Body of pancreas (tissue), 4 donors: ENCODE measurements at regions not wholly inside any gene's neighbourhood (a gene's known extent, or its start where the extent isn't known, plus 50 kb on each side); places are given as distances from the start of the nearest gene placed in this dataset.

Source experiments
- ATAC-seq: fragments of 150-250 bp; one replicate; pipeline ENCODE4 v1.9.1; 2016
- DNase-seq, 4 donors: peaks; one replicate each; pipeline ENCODE4 v3.0.0-alpha.2; 2019
- H3K27ac ChIP-seq, 4 donors: fragments of 200-600 bp; sonication (generic); 1 replicate in 3 of 4; 2 replicates in 1 of 4; pipeline versions ENCODE4 v1.5.1 to v1.6.1; 2016 to 2019; ENCODE audit warnings: mild to moderate bottlenecking in 1 of 4, mixed read lengths in 1 of 4, moderate library complexity in 1 of 4
- H3K27me3 ChIP-seq, 2 donors: fragments of 200-600 bp; sonication (generic); one replicate each; pipeline ENCODE4 v1.6.0; 2016; ENCODE audit warnings: mild to moderate bottlenecking in 1 of 2
- H3K36me3 ChIP-seq, 2 donors: fragments of 200-600 bp; sonication (generic); replicated peaks in 1 of 2; 2 replicates each; pipeline ENCODE4 v1.5.1; 2016; ENCODE audit warnings: low read depth in 2 of 2; ENCODE audit not compliant: insufficient read depth in 1 of 2
- H3K4me1 ChIP-seq: fragments of 200-600 bp; sonication (generic); one replicate; pipeline ENCODE4 v1.6.0; 2016
- H3K4me3 ChIP-seq, 2 donors: fragments of 200-600 bp; sonication (generic); 1 replicate in 1 of 2; 2 replicates in 1 of 2; pipeline ENCODE4 v1.5.1; 2016 to 2019
- H3K9me3 ChIP-seq, 3 donors: fragments of 200-600 bp; sonication (generic); 1 replicate in 2 of 3; 2 replicates in 1 of 3; pipeline ENCODE4 v1.5.1; 2016
- POLR2A ChIP-seq, 3 donors: fragments of 450-650 bp; IDR thresholded peaks; one replicate each; pipeline ENCODE4 v1.6.1; 2016; ENCODE audit warnings: antibody characterized with exemption in 3 of 3, mild to moderate bottlenecking in 2 of 3
- WGBS, 2 donors: methylation state at CpG; one replicate each; pipeline ENCODE4 v1.1.5; 2017; 5-methylcytosine and 5-hydroxymethylcytosine counted together
- intact Hi-C: fragments of 100-400 bp; cut with DNase I; formaldehyde crosslinking; loops from one replicate; pipeline ENCODE4 v1.15.1; 2023
- TF ChIP-seq, protein P1 (sequence below), 7 experiments: fragments of 450-650 bp in 4 of 7; fragments of 200-600 bp in 3 of 7; sonication (generic) in 3 of 7; IDR thresholded peaks; one replicate each; pipeline ENCODE4 v1.5.1; 2016 to 2019; ENCODE audit warnings: antibody characterized with exemption in 7 of 7

DNA sequence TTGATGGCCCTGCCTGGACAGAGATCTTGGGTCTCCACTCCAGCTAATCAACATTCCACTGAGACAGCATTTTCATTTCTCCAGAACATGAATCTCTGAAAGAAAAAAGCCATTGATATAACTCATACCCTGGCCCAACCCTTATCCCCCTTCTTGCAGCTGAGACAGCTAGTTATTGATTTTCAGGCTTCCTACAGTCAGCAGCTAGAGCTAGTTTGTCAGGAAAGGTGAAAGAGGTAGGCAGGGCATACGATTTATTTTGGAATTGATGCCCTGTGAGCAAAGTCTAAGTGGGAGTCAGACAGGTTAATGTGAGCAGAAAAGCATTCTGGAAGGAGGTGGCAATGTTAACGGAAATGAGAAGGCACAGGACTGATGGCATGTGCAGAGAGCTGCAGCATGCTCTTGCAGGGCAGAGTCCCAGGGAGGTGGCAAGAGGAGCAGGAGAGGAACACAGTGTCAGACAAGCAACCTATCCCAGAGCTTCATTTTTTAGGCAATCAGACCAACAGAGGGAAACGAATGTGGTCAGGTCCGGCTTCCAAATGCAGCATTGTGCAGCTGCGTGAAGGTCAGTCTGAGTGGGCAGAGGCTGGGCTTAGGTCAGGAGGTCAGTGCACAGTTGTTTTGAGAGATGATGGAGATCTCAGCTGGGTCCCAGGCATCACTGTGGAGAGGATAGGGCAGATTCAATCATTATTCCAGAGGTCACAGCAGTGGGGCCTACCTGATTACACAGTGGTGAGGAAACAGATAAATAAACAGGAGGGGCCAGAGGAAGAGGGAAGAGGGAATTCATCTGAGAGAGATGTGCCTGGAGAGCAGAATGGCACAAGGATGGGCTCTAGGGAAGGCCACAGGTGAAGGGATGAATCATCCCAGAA lies 134.8 kb downstream of the CMPK2 start:
- Histone ChIP-seq H3K27ac (no peak overlapping the region), H3K4me1 (no peaks in the 10 kb centered on the region), H3K27me3 (no peaks in the 10 kb centered on the region), H3K36me3 (no peaks in the 10 kb centered on the region), H3K9me3 (no peaks in the 10 kb centered on the region), H3K4me3 (no peak overlapping the region)
- intact Hi-C loops = no loop called here
- ATAC-seq (no peak), DNase-seq (no peak)
- no peak for TF ChIP-seq POLR2A (IDR thresholded peaks at IDR 0.05)
- TF ChIP-seq, protein P1, sequence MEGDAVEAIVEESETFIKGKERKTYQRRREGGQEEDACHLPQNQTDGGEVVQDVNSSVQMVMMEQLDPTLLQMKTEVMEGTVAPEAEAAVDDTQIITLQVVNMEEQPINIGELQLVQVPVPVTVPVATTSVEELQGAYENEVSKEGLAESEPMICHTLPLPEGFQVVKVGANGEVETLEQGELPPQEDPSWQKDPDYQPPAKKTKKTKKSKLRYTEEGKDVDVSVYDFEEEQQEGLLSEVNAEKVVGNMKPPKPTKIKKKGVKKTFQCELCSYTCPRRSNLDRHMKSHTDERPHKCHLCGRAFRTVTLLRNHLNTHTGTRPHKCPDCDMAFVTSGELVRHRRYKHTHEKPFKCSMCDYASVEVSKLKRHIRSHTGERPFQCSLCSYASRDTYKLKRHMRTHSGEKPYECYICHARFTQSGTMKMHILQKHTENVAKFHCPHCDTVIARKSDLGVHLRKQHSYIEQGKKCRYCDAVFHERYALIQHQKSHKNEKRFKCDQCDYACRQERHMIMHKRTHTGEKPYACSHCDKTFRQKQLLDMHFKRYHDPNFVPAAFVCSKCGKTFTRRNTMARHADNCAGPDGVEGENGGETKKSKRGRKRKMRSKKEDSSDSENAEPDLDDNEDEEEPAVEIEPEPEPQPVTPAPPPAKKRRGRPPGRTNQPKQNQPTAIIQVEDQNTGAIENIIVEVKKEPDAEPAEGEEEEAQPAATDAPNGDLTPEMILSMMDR (IDR thresholded peaks at IDR 0.05) = no peak
- 60 to 63% methylated on average over 5 of the region's 5 CpGs for WGBS, 2 donors

DNA sequence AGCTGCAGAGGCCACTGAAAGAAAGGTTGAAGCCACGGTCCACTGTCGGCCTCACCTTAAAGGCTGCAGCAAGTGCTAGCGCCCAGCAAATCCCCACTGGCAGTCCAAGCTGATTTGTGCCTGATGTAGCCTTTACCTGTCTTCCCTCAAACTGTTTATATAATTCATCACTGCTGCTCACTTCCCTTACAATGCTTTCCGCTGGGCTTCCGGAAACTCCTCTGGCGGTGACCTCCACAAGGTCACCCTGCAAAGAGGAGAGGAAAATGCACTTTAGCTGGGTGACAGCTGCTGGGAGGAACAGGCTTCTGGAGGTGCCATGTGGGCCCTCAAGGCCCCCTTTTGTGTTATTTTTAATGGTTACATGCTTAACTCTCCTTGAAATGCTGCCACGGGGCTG lies 126.2 kb downstream of the CMPK2 start:
- Histone ChIP-seq H3K36me3 (no peaks in the 10 kb centered on the region), H3K4me1 (no peaks in the 10 kb centered on the region), H3K27me3 (no peaks in the 10 kb centered on the region), H3K4me3 (no peak overlapping the region), H3K9me3 (no peaks in the 10 kb centered on the region), H3K27ac (no peak overlapping the region)
- DNase-seq = no peak
- no peak for ATAC-seq
- intact Hi-C loops = no loop called here
- 75 to 85% methylated on average over 7 of the region's 7 CpGs for WGBS, 2 donors
- TF ChIP-seq, protein P1 (IDR thresholded peaks at IDR 0.05) = no peak
- no peak for TF ChIP-seq POLR2A (IDR thresholded peaks at IDR 0.05)

DNA sequence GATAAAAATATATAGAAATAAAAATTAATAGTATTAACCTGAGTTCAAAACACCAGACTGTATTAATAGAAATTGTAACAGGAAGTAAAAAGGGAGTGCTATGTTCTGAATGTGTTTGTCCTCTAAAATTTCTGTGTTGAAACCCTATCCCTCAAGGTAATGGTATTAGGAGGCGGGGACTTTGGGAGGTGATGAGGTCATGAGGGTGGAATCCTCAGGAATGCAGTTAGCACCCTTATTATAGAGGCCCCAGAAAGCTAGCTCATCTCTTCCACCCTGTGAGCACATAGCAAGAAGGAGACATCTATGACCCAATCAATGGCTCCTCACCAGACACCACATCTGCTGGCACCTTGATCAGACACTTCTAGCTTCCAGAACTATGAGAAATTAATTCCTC lies 124.5 kb downstream of the CMPK2 start:
- no peaks in the 10 kb centered on the region for H3K36me3 ChIP-seq
- H3K9me3 ChIP-seq = no peaks in the 10 kb centered on the region
- TF ChIP-seq POLR2A (IDR thresholded peaks at IDR 0.05) = no peak
- TF ChIP-seq, protein P1 (IDR thresholded peaks at IDR 0.05) = no peak
- no peaks in the 10 kb centered on the region for H3K4me1 ChIP-seq
- no peak overlapping the region for H3K27ac ChIP-seq
- 86 to 88% methylated on average over 1 of the region's 1 CpG for WGBS, 2 donors
- intact Hi-C loops = no loop called here
- no peak overlapping the region for H3K4me3 ChIP-seq
- no peak for DNase-seq
- ATAC-seq = no peak
- H3K27me3 ChIP-seq = no peaks in the 10 kb centered on the region

DNA sequence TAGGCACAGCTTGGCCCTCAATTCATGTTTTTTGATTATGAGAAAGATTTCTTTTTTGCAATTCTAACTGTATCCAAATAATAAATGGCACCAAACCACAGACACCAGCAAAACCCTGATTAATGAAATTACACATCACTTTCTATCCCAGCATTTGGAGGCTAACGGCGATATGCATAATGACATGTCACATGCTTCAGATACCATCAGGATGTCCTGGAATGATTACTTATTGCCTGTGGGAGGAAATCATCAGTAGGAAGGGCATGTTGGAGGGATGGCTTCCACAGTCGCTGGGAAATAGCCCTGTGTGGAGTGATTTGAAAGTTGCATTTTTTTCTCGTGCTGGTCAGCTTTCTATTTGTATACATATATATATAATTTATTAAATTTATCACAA lies 121.7 kb downstream of the CMPK2 start:
- intact Hi-C loops = no loop called here
- H3K9me3 ChIP-seq = no peaks in the 10 kb centered on the region
- DNase-seq = no peak
- no peaks in the 10 kb centered on the region for H3K27me3 ChIP-seq
- H3K27ac ChIP-seq = no peak overlapping the region
- WGBS, 2 donors = 73 to 79% methylated on average over 4 of the region's 4 CpGs
- TF ChIP-seq POLR2A (IDR thresholded peaks at IDR 0.05) = no peak
- TF ChIP-seq, protein P1 (IDR thresholded peaks at IDR 0.05) = no peak
- H3K4me3 ChIP-seq = no peak overlapping the region
- H3K4me1 ChIP-seq = peaks cover 9% of the 10 kb centered on the region
- H3K36me3 ChIP-seq = no peaks in the 10 kb centered on the region
- no peak for ATAC-seq

DNA sequence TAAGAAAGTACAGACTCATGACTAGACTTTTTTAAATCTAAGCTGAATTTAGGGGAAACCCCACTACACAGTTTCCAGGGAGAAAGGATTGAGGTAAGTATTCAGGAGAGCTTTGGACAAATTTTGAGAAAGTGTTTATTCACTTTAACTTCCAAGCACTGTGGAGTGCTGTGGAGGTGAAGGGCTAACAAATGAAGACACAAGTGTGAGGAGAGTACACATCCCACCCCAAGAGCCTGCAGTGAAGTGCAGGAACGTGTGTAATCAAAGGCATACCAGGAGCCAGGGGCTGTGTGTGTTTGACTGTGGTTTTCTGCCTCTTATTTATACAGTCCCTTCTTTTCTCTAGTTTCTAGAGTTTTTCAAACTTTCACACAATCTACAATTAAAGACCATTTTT lies 118.3 kb downstream of the CMPK2 start:
- intact Hi-C loops = no loop called here
- Histone ChIP-seq H3K9me3 (no peaks in the 10 kb centered on the region), H3K27me3 (no peaks in the 10 kb centered on the region), H3K36me3 (no peaks in the 10 kb centered on the region), H3K27ac (no peak overlapping the region), H3K4me1 (peaks cover 26% of the 10 kb centered on the region), H3K4me3 (no peak overlapping the region)
- 76 to 100% methylated on average over 1 of the region's 1 CpG for WGBS, 2 donors
- DNase-seq (no peak), ATAC-seq (no peak)
- no peak for TF ChIP-seq POLR2A (IDR thresholded peaks at IDR 0.05)
- TF ChIP-seq, protein P1 (IDR thresholded peaks at IDR 0.05) = no peak
